ENCODE measurements at regions not wholly inside any gene's neighbourhood (a gene's known extent, or its start where the extent isn't known, plus 50 kb on each side); places are given as distances from the start of the nearest gene placed in this dataset.
"Not testable (repeated sequence)": the region's sequence is repeated elsewhere in the genome, so short reads cannot be mapped to it uniquely, and the experiment has no call there.

GRCh38 chr14:106657460-106657859 is 1131.1 kb downstream of the TMEM121 start:
- POLR2A ChIA-PET: no interaction called here
- no peak overlapping the region for H3K27ac ChIP-seq (ENCODE audit: insufficient read depth, low read depth, low read length)
- BruUV-seq (replicated peaks): no TSS peak
- no peaks in the 10 kb centered on the region for H3K9me1 ChIP-seq (replicated peaks; ENCODE audit: control insufficient read depth, extremely low read depth, insufficient read depth, low read length)
- no peak overlapping the region for H3K9ac ChIP-seq (replicated peaks; ENCODE audit: extremely low read depth, insufficient read depth, low read length)
- no peaks in the 10 kb centered on the region for H3K4me1 ChIP-seq (ENCODE audit: control insufficient read depth, extremely low read depth, insufficient read depth, low read length)
- H3K27me3 ChIP-seq (ENCODE audit: control insufficient read depth in 2 of 2, insufficient read depth in 2 of 2, low read length in 2 of 2): no peaks in the 10 kb centered on the region
- DNase-seq (ENCODE audit: low read depth, low spot score): no peak
- H3K79me2 ChIP-seq (ENCODE audit: control insufficient read depth, insufficient read depth, low read length): no peaks in the 10 kb centered on the region
- H3K36me3 ChIP-seq (ENCODE audit: control insufficient read depth in 2 of 2, extremely low read depth in 1 of 2, insufficient read depth in 2 of 2, low read length in 2 of 2): no peaks in the 10 kb centered on the region
- intact Hi-C loops (cut with micrococcal nuclease): no loop called here
- no peak overlapping the region for H3K4me3 ChIP-seq (replicated peaks in 1 of 3; ENCODE audit: insufficient read depth in 1 of 3, low read depth in 1 of 3, low read length in 3 of 3)
- H2AFZ ChIP-seq (ENCODE audit: low read depth, low read length): no peak overlapping the region
- no peak for FAIRE-seq
- TF ChIP-seq JUN (IDR thresholded peaks at IDR 0.05; ENCODE audit: borderline replicate concordance, insufficient read depth, insufficient read length, low read depth) (no peak), FOS (IDR thresholded peaks at IDR 0.05; ENCODE audit: borderline replicate concordance, insufficient read depth, low read length) (no peak)
- TF ChIP-seq, protein P1, sequence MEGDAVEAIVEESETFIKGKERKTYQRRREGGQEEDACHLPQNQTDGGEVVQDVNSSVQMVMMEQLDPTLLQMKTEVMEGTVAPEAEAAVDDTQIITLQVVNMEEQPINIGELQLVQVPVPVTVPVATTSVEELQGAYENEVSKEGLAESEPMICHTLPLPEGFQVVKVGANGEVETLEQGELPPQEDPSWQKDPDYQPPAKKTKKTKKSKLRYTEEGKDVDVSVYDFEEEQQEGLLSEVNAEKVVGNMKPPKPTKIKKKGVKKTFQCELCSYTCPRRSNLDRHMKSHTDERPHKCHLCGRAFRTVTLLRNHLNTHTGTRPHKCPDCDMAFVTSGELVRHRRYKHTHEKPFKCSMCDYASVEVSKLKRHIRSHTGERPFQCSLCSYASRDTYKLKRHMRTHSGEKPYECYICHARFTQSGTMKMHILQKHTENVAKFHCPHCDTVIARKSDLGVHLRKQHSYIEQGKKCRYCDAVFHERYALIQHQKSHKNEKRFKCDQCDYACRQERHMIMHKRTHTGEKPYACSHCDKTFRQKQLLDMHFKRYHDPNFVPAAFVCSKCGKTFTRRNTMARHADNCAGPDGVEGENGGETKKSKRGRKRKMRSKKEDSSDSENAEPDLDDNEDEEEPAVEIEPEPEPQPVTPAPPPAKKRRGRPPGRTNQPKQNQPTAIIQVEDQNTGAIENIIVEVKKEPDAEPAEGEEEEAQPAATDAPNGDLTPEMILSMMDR (IDR thresholded peaks at IDR 0.05; ENCODE audit: extremely low read depth in 1 of 2, insufficient read depth in 1 of 2, low read depth in 1 of 2, low read length in 2 of 2): no peak
- CTCF ChIA-PET: no interaction called here
- no peaks in the 10 kb centered on the region for H4K20me1 ChIP-seq (replicated peaks; ENCODE audit: control insufficient read depth, extremely low read depth, insufficient read depth, low read length)
- H3K4me2 ChIP-seq (ENCODE audit: insufficient read depth, low read length): no peak overlapping the region
- H3K9me3 ChIP-seq (replicated peaks; ENCODE audit: control insufficient read depth, insufficient read depth, low read length): no peaks in the 10 kb centered on the region
- dilution Hi-C loops (cut with MboI; ENCODE audit: extremely low pct_ligation_motif_present, low sequenced_read_pairs): no loop called here

- intact Hi-C loops (cut with micrococcal nuclease); BruUV-seq (replicated peaks); dilution Hi-C loops (cut with MboI; ENCODE audit: extremely low pct_ligation_motif_present, low sequenced_read_pairs); H2AFZ ChIP-seq (ENCODE audit: low read depth, low read length); FAIRE-seq; H3K9ac ChIP-seq (replicated peaks; ENCODE audit: extremely low read depth, insufficient read depth, low read length); H3K9me3 ChIP-seq (replicated peaks; ENCODE audit: control insufficient read depth, insufficient read depth, low read length); H3K27ac ChIP-seq (ENCODE audit: insufficient read depth, low read depth, low read length); H3K27me3 ChIP-seq (ENCODE audit: control insufficient read depth in 2 of 2, insufficient read depth in 2 of 2, low read length in 2 of 2); POLR2A ChIA-PET; H3K79me2 ChIP-seq (ENCODE audit: control insufficient read depth, insufficient read depth, low read length); H3K36me3 ChIP-seq (ENCODE audit: control insufficient read depth in 2 of 2, extremely low read depth in 1 of 2, insufficient read depth in 2 of 2, low read length in 2 of 2); DNase-seq (ENCODE audit: low read depth, low spot score); H3K4me1 ChIP-seq (ENCODE audit: control insufficient read depth, extremely low read depth, insufficient read depth, low read length); H4K20me1 ChIP-seq (replicated peaks; ENCODE audit: control insufficient read depth, extremely low read depth, insufficient read depth, low read length); H3K4me3 ChIP-seq (replicated peaks in 1 of 3; ENCODE audit: insufficient read depth in 1 of 3, low read depth in 1 of 3, low read length in 3 of 3); CTCF ChIA-PET; H3K4me2 ChIP-seq (ENCODE audit: insufficient read depth, low read length); H3K9me1 ChIP-seq (replicated peaks; ENCODE audit: control insufficient read depth, extremely low read depth, insufficient read depth, low read length): not testable (repeated sequence)
Measured at GRCh38 chr14:106658066-106658860, 1131.9 kb downstream of the TMEM121 start.

- H3K27ac ChIP-seq (ENCODE audit: insufficient read depth, low read depth, low read length); CTCF ChIA-PET; H3K4me3 ChIP-seq (replicated peaks in 1 of 3; ENCODE audit: insufficient read depth in 1 of 3, low read depth in 1 of 3, low read length in 3 of 3); H3K36me3 ChIP-seq (ENCODE audit: control insufficient read depth in 2 of 2, extremely low read depth in 1 of 2, insufficient read depth in 2 of 2, low read length in 2 of 2); intact Hi-C loops (cut with micrococcal nuclease); DNase-seq (ENCODE audit: low read depth, low spot score); POLR2A ChIA-PET; BruUV-seq (replicated peaks); H2AFZ ChIP-seq (ENCODE audit: low read depth, low read length); H3K9ac ChIP-seq (replicated peaks; ENCODE audit: extremely low read depth, insufficient read depth, low read length); H3K27me3 ChIP-seq (ENCODE audit: control insufficient read depth in 2 of 2, insufficient read depth in 2 of 2, low read length in 2 of 2); FAIRE-seq; H3K9me3 ChIP-seq (replicated peaks; ENCODE audit: control insufficient read depth, insufficient read depth, low read length); H3K4me1 ChIP-seq (ENCODE audit: control insufficient read depth, extremely low read depth, insufficient read depth, low read length); H3K9me1 ChIP-seq (replicated peaks; ENCODE audit: control insufficient read depth, extremely low read depth, insufficient read depth, low read length); H3K79me2 ChIP-seq (ENCODE audit: control insufficient read depth, insufficient read depth, low read length); H3K4me2 ChIP-seq (ENCODE audit: insufficient read depth, low read length); H4K20me1 ChIP-seq (replicated peaks; ENCODE audit: control insufficient read depth, extremely low read depth, insufficient read depth, low read length); dilution Hi-C loops (cut with MboI; ENCODE audit: extremely low pct_ligation_motif_present, low sequenced_read_pairs): not testable (repeated sequence)
Measured at GRCh38 chr14:106661561-106661960, 1135.2 kb downstream of the TMEM121 start.

All from endothelial cell of umbilical vein (primary cell).